HG03342 (cell line): ENCODE measurements at regions not wholly inside any gene's neighbourhood (a gene's known extent, or its start where the extent isn't known, plus 50 kb on each side); places are given as distances from the start of the nearest gene placed in this dataset.

ENCODE experiments used
- ATAC-seq: cut with Tn5 transposase; IDR thresholded peaks from one replicate; pipeline ENCODE4 v1.9.1; 2021; ENCODE audit warnings: mild to moderate bottlenecking, moderate library complexity; ENCODE audit not compliant: unreplicated experiment

DNA sequence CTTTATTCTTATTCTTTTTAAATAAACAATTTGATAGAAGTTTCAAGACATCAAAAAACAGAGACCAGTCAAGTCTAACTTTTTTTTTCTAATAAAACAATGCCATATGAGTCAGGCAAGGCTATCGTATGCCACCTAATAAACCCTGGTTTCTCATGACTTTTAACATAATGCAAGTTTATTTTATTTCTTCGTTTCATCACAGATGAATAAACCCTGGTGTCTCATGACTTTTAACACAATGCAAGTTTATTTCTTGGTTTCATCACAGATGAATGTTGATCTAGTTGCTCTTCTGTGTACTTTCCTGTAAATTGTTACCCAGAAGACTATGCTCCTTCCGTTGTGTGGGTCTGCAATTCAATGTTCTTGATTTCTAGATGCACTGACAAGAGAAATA is 905.4 kb downstream of the ROBO2 start:
- ATAC-seq = no peak

DNA sequence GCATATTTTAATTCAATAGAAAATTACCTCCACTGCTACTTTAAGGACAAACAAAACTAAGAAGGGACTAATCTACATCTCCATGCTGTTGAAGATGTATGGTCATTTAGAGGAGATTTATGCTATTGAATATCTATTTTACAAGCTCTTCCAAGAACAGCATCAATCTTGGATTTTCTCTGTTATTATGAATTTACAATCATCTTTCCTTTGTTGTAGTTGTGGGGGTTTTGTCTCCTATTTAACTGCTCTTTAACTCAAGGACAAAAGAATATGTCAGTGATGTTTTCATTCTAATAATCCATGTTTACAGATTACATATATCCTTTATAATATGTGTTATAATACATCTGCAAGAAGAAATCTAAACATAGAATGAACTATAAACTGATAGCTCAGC is 907.8 kb downstream of the ROBO2 start:
- no peak for ATAC-seq

GRCh38 chr3:77967621-77968020 is 927.7 kb downstream of the ROBO2 start:
- ATAC-seq = no peak

DNA sequence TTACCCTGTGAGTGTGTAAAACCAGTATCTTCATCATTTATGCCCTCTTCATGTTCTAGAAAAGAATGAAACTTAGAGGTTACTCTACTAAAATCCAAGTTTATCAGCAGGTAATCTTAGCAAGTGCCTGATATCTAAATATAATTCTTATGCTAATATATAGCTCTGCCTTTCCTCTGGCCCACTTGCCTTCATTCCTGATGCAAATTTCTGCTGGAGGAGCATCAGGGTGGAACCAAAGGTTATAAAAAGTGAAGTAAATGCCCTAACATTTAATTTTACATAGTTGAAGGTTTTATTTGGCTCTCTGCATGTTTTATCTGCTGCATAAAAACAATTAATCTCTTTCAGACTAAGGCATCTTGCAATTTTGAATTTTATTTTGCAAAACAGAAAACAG is 936.2 kb downstream of the ROBO2 start:
- no peak for ATAC-seq

GRCh38 chr3:78003090-78003489 is 963.2 kb downstream of the ROBO2 start:
- no peak for ATAC-seq

DNA sequence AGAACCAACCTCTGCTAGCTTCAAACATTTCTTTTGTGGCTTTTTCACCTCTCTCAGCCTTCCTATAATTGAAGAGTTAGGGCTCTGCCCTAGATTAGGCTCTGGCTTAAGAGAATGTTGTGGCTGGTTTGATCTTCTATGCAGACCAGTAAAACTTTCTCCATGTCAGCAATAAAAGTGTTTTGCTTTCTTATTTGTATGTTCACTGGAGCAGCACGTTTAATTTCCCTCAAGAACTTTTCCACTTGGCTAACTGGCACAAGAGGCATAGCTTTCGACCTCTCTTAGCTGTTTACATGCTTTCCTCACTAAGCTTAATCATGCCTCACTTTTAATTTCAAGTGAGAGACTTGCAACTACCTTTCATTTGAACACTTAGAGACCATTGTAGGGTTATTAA is 964.7 kb downstream of the ROBO2 start:
- ATAC-seq = no peak

GRCh38 chr3:78013653-78014052 is 973.8 kb downstream of the ROBO2 start:
- no peak for ATAC-seq

DNA sequence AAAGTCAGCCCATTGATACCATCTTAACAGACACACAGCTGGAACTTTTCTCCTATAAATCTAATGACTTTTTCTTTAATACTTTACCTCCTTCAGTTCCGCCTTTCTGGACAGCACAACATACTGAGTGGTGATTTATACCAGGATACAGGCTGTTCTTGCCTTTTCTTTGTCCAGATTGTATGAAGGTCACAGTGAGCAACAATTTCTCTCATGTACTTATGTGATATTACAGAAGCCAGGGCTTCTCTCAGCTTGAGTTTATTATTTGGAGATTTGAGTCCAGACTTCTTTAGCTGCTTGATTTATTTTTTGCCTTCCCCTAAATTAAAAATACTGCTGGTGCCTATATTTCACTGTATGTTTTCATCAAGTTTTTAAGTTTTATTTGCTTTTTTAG is 976.0 kb downstream of the ROBO2 start:
- ATAC-seq = no peak

GRCh38 chr3:78021710-78022109 is 981.8 kb downstream of the ROBO2 start:
- no peak for ATAC-seq

GRCh38 chr3:78022232-78022631 is 982.3 kb downstream of the ROBO2 start:
- no peak for ATAC-seq

DNA sequence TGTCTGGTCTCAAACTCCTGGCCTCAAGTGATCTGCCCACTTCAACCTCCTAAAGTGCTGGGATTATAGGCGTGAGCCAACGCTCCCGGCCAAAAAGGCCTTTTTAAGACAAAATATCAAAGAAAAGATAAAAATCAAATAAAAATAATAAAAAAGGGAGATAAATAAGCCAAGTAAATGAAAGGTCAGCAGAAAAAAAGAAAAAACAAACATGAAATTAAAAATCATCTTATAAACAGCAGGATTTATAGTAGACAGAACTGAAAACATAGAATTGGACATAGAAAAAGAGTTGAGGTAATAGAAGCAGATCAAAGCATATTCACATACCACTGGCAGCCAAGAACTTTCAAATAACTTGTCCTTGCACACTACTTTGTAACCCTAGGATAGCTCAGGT is 983.4 kb downstream of the ROBO2 start:
- no peak for ATAC-seq

DNA sequence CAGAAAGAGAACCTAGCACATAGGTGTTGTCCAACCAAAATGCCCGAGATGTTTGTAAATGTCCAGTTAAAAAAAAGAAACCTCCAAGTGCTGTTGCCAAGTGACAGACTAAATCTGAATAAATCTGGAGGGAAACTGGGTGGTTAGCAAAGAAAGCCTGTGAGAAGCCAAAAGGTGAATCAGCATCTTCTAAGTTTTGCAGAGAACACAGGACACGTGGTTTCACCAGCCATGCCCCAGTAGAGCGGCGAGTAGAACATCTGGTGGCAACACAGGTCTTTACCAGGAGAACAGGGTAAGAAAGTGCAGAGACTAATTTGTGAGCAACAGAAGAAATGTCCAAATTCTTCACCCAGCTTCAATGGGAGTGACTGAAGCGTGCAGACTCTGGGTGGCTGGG is 986.0 kb downstream of the ROBO2 start:
- ATAC-seq = no peak

- ATAC-seq = no peak
Measured at GRCh38 chr3:78026318-78026828, 986.5 kb downstream of the ROBO2 start.

DNA sequence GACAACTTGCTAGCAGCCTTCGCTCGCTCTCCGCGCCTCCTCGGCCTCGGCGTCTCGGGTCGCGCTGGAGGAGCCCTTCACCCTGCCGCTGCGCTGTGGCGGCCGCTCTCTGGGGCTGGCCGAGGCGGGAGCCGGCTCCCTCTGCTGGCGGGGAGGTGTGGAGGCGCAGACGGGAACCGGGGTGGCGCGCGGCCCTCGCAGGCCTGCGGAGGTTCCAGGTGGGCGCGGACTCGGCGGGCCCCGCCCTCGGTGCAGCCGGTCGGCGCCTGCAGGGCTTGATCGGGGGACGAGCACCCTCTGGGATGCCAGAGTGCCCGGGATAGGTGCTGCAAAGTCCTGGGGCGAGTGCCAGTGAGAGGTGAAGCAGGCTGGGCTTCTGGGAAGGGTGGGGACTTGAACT is 989.9 kb downstream of the ROBO2 start:
- ATAC-seq = no peak

- no peak for ATAC-seq
Measured at GRCh38 chr3:78035131-78035641, 995.3 kb downstream of the ROBO2 start.

DNA sequence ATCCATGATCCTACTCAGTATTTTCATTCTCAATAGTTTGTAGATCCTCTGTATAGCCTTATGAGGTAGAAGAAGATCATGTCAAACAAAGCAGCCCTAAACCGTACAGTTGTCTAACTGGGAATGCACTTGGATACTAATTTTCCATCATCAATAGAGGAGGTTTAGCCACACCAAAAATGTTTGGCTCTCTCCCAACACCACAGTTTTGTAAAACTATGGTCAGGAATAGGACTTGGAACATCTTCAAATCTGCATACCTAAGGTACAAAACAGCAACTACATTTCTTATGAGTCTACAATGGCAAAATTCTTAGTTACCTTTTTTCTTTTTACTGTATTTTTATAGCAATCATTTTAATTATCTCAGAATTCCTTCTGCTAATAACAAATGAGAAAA is 1001.6 kb downstream of the ROBO2 start:
- ATAC-seq = no peak

DNA sequence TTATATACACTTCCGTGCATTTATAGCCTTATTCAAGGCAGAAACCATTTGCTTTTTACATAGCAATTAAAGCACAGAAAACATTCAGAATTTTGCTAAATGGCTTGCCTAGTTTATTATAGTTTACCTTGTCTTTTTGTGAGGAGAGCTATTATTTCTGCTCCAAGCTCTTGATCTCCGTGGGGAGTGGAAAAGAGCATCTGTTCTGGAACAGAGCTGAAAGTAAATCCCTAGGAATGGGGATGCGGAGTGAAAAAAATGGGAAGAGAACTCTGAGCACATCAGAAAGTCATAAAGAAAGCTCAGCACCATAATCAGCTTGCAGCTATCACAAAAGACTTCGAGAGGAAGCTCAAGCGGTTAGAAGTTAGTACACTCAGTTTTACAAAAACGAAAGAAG is 1006.7 kb downstream of the ROBO2 start:
- no peak for ATAC-seq

GRCh38 chr3:78048698-78049097 is 1008.8 kb downstream of the ROBO2 start:
- ATAC-seq = no peak

DNA sequence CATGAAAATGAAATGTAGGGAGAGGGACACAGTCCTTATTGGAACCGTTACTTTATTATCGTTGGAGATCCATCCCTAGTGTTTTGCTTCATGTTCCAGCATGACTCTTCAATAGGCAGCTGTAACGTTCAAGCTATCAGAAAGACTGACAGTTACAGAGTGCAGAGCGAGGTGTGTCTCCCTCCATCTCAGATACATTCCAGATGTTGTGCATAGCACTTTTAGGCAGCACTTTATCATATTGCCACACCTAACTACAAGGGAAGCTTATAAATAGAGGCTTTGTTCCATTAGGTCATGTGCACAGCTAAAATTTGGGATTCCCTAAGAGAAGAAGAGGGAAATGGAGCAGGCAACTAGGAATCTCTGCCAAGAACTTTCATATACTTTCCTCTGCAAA is 1009.6 kb downstream of the ROBO2 start:
- ATAC-seq = no peak

DNA sequence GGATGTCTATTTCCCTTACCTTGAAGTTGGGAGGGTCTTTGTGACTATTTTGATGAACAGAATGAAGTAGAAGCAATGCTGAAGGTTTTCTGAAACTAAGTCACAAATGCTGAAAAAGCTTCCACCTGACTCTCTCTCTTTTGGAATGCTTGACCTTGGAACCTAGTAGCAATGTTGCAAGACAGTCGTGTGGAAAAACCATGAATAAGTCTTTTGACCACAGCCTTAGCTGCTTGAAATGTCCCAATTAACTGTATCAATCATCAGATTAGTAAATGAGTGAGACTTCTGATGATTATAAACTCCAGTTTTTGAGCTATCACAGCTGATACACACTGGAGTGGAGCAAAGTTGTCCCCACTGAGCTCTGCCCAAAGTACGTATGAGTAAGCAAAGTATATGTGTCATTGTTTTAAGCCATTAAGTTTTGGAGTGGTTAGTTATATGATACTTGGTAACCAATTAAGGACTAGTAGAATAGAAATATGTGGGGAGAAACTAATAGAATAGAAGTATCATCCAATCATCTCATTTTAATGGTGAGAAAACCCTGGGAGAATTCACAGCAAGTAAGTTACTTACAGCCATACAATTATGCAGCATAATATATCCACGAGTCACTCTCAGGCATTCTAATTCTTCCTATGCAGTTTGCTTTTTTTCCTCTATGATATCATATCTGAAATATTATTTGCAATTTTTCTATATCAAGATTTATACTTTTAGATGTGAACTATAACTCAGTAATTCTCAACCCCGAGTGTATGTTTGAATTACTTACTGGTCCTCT is 1010.6 kb downstream of the ROBO2 start:
- no peak for ATAC-seq

DNA sequence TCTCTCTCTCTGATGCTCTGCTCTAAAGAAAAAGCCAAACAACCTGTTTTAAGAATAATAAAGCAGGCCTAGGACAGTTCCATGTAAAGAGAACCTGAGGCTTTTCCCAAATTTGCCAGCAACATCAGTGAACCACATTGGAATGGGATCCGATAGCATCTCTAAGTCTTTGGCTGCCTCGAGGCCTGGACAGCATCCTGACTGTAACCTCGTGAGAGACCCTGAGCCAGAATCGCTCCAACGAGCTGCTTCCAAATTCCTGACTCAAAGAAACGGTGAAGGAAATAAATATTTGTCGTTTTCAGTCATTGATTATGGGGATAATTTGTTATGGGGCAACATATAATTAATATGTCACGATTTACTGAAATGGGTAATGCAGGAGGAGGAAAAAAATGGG is 1012.8 kb downstream of the ROBO2 start:
- no peak for ATAC-seq

- no peak for ATAC-seq
Measured at GRCh38 chr3:78066287-78066686, 1026.4 kb downstream of the ROBO2 start.

DNA sequence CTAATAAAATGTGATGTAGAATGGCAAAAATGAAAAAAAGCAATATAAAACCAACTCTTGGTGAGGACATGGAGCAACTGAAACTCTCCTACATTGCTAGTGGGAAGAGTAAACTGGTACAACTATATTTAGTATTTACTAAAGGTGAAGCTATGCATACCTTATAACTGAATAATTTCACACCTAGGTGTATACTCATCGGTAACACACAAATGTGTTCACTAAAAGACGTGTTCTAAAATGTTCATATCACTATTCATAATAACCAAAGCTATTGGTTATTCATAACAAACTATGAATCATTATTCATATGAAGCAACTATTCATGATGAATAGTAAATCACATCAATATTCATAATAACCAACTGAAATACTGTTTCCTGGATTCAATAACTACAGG is 1030.3 kb downstream of the ROBO2 start:
- ATAC-seq = no peak
